CD4-positive, alpha-beta T cell (primary cell): ENCODE measurements at regions not wholly inside any gene's neighbourhood (a gene's known extent, or its start where the extent isn't known, plus 50 kb on each side); places are given as distances from the start of the nearest gene placed in this dataset.

Experiments used
- ATAC-seq: fragments of 200-7000 bp; cut with Tn5 transposase; one replicate; pipeline ENCODE4 v1.10.0; 2022; ENCODE audit warnings: mild to moderate bottlenecking; ENCODE audit not compliant: poor library complexity
- CTCF ChIA-PET: fragments of 350-600 bp; sonication (Branson Sonifier 250); formaldehyde crosslinking; loops from one replicate; lab custom pipeline; 2021; ENCODE audit warnings: antibody characterized with exemption, inconsistent platforms; lab: Charles Lee
- POLR2A ChIA-PET: fragments of 350-600 bp; sonication (Branson Sonifier 250); formaldehyde crosslinking; loops from one replicate; lab custom pipeline; 2021; ENCODE audit warnings: antibody characterized with exemption, inconsistent platforms; lab: Charles Lee
- DNase-seq, 14 experiments: peaks; one replicate each; pipeline ENCODE4 v3.0.0-alpha.2; 2013 to 2020; ENCODE audit warnings: mixed read lengths in 2 of 14
- H3K27ac ChIP-seq, 2 donors: one replicate each; pipeline versions ENCODE4 v1.5.1 to v1.7.0; 2013; ENCODE audit warnings: low read length in 2 of 2, low read depth in 1 of 2, mild to moderate bottlenecking in 1 of 2
- H3K27me3 ChIP-seq, 2 experiments: 1 replicate in 1 of 2; 2 replicates in 1 of 2; pipeline versions ENCODE4 v1.6.1 to v1.7.0; 2013; ENCODE audit warnings: low read length in 2 of 2, control low read depth in 1 of 2, mild to moderate bottlenecking in 1 of 2, moderate library complexity in 1 of 2; ENCODE audit not compliant: insufficient read depth in 2 of 2, control insufficient read depth in 1 of 2
- H3K36me3 ChIP-seq: one replicate; pipeline ENCODE4 v1.6.1; 2013; ENCODE audit warnings: low read length, control low read depth; ENCODE audit not compliant: insufficient read depth
- H3K4me1 ChIP-seq: one replicate; pipeline ENCODE4 v1.6.1; 2013; ENCODE audit warnings: low read length, control low read depth; ENCODE audit not compliant: insufficient read depth
- H3K4me3 ChIP-seq: one replicate; pipeline ENCODE4 v1.5.1; 2013; ENCODE audit warnings: mild to moderate bottlenecking, low read length, moderate library complexity
- H3K9me3 ChIP-seq, 2 experiments: 1 replicate in 1 of 2; 2 replicates in 1 of 2; pipeline versions ENCODE4 v1.6.1 to v1.7.0; 2013; ENCODE audit warnings: low read length in 2 of 2, mild to moderate bottlenecking in 2 of 2, control low read depth in 1 of 2, moderate library complexity in 1 of 2; ENCODE audit not compliant: control insufficient read depth in 1 of 2, insufficient read depth in 1 of 2
- H3K27ac Mint-ChIP-seq: one replicate; pipeline ENCODE4 v1.8.0; 2020; ENCODE audit warnings: mixed read lengths
- H3K27me3 Mint-ChIP-seq: one replicate; pipeline ENCODE4 v1.8.0; 2021; ENCODE audit warnings: mixed read lengths
- H3K36me3 Mint-ChIP-seq: one replicate; pipeline ENCODE4 v1.8.0; 2021; ENCODE audit warnings: low read depth, mixed read lengths
- H3K4me1 Mint-ChIP-seq: one replicate; pipeline ENCODE4 v1.8.0; 2021; ENCODE audit warnings: low read depth, mixed read lengths
- H3K4me3 Mint-ChIP-seq: one replicate; pipeline ENCODE4 v1.8.0; 2020; ENCODE audit warnings: mild to moderate bottlenecking, mixed read lengths
- H3K9me3 Mint-ChIP-seq: one replicate; pipeline ENCODE4 v1.8.0; 2020; ENCODE audit warnings: mixed read lengths
- intact Hi-C, 2 experiments: fragments of 100-400 bp; cut with DNase I in 1 of 2; cut with micrococcal nuclease in 1 of 2; formaldehyde crosslinking; loops; one replicate each; pipeline versions ENCODE4 v1.15.1 to v1.9.0; 2023 to 2025; cut with DNase I, micrococcal nuclease
- TF ChIP-seq, protein P1 (sequence below): fragments of 200-600 bp; IDR thresholded peaks from one replicate; pipeline ENCODE4 v1.8.0; 2022; ENCODE audit warnings: antibody characterized with exemption, mild to moderate bottlenecking

DNA sequence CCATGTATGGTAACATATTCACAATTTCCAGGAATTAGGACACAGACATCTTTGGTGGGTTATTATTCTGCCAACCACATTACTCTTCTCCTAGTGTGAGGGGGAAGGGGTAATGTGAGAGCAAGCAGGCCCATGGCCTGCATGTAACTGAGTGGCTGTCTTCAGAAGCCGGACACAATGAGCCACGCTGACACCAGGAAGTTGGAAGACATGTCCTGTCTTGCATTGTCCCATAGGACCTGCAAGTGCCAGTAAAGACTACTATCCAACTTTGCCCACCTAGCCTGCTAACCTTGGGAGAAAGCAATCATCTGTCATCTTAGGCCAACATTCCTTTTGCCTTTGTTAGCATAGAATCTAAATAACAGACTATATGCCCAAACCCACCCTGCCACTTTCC, 86.2 kb upstream of the SH3BP4 start:
- no peak overlapping the region for H3K4me3 Mint-ChIP-seq
- H3K27ac ChIP-seq, result no peak overlapping the region
- H3K27ac Mint-ChIP-seq, result no peak overlapping the region
- ChIA-PET POLR2A (no interaction called here), CTCF (no interaction called here)
- peaks cover 2% of the 10 kb centered on the region for H3K9me3 Mint-ChIP-seq
- ATAC-seq (no peak), DNase-seq (no peak)
- H3K36me3 ChIP-seq, result no peaks in the 10 kb centered on the region
- TF ChIP-seq, protein P1, sequence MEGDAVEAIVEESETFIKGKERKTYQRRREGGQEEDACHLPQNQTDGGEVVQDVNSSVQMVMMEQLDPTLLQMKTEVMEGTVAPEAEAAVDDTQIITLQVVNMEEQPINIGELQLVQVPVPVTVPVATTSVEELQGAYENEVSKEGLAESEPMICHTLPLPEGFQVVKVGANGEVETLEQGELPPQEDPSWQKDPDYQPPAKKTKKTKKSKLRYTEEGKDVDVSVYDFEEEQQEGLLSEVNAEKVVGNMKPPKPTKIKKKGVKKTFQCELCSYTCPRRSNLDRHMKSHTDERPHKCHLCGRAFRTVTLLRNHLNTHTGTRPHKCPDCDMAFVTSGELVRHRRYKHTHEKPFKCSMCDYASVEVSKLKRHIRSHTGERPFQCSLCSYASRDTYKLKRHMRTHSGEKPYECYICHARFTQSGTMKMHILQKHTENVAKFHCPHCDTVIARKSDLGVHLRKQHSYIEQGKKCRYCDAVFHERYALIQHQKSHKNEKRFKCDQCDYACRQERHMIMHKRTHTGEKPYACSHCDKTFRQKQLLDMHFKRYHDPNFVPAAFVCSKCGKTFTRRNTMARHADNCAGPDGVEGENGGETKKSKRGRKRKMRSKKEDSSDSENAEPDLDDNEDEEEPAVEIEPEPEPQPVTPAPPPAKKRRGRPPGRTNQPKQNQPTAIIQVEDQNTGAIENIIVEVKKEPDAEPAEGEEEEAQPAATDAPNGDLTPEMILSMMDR, result no peak
- intact Hi-C loops, result no loop called here
- no peaks in the 10 kb centered on the region for H3K4me1 Mint-ChIP-seq
- H3K36me3 Mint-ChIP-seq, result no peaks in the 10 kb centered on the region
- no peaks in the 10 kb centered on the region for H3K4me1 ChIP-seq
- no peak overlapping the region for H3K4me3 ChIP-seq
- H3K27me3 Mint-ChIP-seq, result peaks cover 9% of the 10 kb centered on the region
- peaks cover 0 to 8% of the 10 kb centered on the region in 2 experiments for H3K9me3 ChIP-seq
- H3K27me3 ChIP-seq, result no peaks in the 10 kb centered on the region

DNA sequence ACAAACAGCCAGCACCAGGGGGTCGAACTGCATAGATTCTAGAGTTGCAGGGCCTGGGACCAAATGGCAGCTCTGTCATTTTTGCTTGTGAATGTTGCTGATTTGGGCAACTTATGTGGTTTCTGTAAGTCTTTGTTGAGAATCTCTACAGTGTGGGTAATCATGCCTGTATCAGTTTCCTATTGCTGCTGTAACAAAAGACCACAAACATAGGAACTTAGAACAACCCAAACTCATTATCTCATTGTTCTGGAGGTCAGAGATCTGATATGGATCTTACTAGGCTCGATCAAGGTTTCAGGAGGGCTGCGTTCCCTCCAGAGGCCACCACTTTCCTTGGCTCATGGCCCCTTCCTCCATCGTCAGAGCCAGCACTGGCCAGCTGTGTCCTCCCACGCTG, 86.8 kb upstream of the SH3BP4 start:
- intact Hi-C loops, result no loop called here
- Mint-ChIP-seq H3K4me1 (no peaks in the 10 kb centered on the region), H3K4me3 (no peak overlapping the region), H3K27ac (no peak overlapping the region), H3K36me3 (no peaks in the 10 kb centered on the region), H3K9me3 (peaks cover 2% of the 10 kb centered on the region), H3K27me3 (peaks cover 9% of the 10 kb centered on the region)
- ATAC-seq (no peak), DNase-seq (no peak)
- Histone ChIP-seq H3K36me3 (no peaks in the 10 kb centered on the region), H3K9me3 (peaks cover 0 to 8% of the 10 kb centered on the region in 2 experiments), H3K27ac (no peak overlapping the region), H3K27me3 (no peaks in the 10 kb centered on the region), H3K4me1 (no peaks in the 10 kb centered on the region), H3K4me3 (no peak overlapping the region)
- TF ChIP-seq, protein P1, result no peak
- CTCF ChIA-PET, result no interaction called here
- POLR2A ChIA-PET, result no interaction called here

DNA sequence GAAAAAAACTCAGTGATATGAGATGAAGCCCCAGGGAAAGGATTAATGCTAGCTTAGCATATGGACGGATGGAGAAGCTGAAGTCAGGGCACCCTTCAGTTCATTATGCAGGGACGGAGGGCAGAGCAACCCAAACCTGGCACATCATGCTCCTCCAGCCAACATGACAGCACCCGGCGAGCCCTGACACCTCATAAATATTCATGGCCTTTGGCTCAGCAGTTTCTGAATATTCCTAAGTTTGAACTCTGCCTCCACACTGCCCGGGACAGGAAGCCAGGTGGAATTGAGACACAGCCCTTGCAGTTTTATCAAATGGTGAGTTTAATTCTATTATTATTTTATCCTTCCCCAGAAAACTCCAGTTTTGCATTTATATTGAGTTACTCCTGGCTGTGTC, 87.3 kb upstream of the SH3BP4 start:
- no peaks in the 10 kb centered on the region for H3K36me3 ChIP-seq
- no peak overlapping the region for H3K27ac Mint-ChIP-seq
- H3K36me3 Mint-ChIP-seq, result no peaks in the 10 kb centered on the region
- peaks cover 2% of the 10 kb centered on the region for H3K9me3 Mint-ChIP-seq
- ChIA-PET POLR2A (no interaction called here), CTCF (no interaction called here)
- H3K4me3 Mint-ChIP-seq, result no peak overlapping the region
- no peak overlapping the region for H3K4me3 ChIP-seq
- no peak for DNase-seq
- H3K27me3 ChIP-seq, result no peaks in the 10 kb centered on the region
- H3K9me3 ChIP-seq, result peaks cover 0 to 8% of the 10 kb centered on the region in 2 experiments
- TF ChIP-seq, protein P1, result no peak
- intact Hi-C loops, result no loop called here
- no peaks in the 10 kb centered on the region for H3K4me1 ChIP-seq
- H3K27me3 Mint-ChIP-seq, result peaks cover 9% of the 10 kb centered on the region
- H3K27ac ChIP-seq, result no peak overlapping the region
- ATAC-seq, result no peak
- no peaks in the 10 kb centered on the region for H3K4me1 Mint-ChIP-seq
